Mammary epithelial cell (primary cell): ENCODE measurements at regions not wholly inside any gene's neighbourhood (a gene's known extent, or its start where the extent isn't known, plus 50 kb on each side); places are given as distances from the start of the nearest gene placed in this dataset.

ENCODE experiments used
- EZH2 ChIP-seq: IDR thresholded peaks from 2 replicates; pipeline ENCODE4 v1.6.1; 2012; ENCODE audit warnings: low read length, inconsistent platforms, borderline replicate concordance
- TF ChIP-seq, protein P1 (sequence below), 2 donors: IDR thresholded peaks in 1 of 2; conservative IDR thresholded peaks in 1 of 2; 2 replicates each; pipeline ENCODE4 v1.5.1; 2011 to 2012; ENCODE audit warnings: inconsistent platforms in 2 of 2, low read length in 2 of 2, mild to moderate bottlenecking in 2 of 2, control low read depth in 1 of 2, low read depth in 1 of 2; ENCODE audit not compliant: insufficient read depth in 1 of 2; ENCODE audit errors: extremely low read depth in 1 of 2

GRCh38 chr13:55583953-55584593 lies 1556.6 kb upstream of the PRR20A start:
- TF ChIP-seq, protein P1, sequence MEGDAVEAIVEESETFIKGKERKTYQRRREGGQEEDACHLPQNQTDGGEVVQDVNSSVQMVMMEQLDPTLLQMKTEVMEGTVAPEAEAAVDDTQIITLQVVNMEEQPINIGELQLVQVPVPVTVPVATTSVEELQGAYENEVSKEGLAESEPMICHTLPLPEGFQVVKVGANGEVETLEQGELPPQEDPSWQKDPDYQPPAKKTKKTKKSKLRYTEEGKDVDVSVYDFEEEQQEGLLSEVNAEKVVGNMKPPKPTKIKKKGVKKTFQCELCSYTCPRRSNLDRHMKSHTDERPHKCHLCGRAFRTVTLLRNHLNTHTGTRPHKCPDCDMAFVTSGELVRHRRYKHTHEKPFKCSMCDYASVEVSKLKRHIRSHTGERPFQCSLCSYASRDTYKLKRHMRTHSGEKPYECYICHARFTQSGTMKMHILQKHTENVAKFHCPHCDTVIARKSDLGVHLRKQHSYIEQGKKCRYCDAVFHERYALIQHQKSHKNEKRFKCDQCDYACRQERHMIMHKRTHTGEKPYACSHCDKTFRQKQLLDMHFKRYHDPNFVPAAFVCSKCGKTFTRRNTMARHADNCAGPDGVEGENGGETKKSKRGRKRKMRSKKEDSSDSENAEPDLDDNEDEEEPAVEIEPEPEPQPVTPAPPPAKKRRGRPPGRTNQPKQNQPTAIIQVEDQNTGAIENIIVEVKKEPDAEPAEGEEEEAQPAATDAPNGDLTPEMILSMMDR (conservative IDR thresholded peaks at IDR 0.05 in 1 of 2, IDR thresholded peaks at IDR 0.05 in 1 of 2; ENCODE audit: extremely low read depth in 1 of 2, insufficient read depth in 1 of 2, low read depth in 1 of 2, low read length in 2 of 2): no peak
- TF ChIP-seq EZH2: no peak
